GM23338 (cell line): ENCODE measurements at regions not wholly inside any gene's neighbourhood (a gene's known extent, or its start where the extent isn't known, plus 50 kb on each side); places are given as distances from the start of the nearest gene placed in this dataset.

ENCODE experiments used
- ATAC-seq: fragments of 200-7000 bp; cut with Tn5 transposase; 3 replicates; pipeline ENCODE4 v1.9.1; 2020
- DNase-seq: peaks from one replicate; pipeline ENCODE4 v3.0.0-alpha.2; 2015; ENCODE audit warnings: low spot score
- H2AFZ ChIP-seq: fragments of 200-600 bp; sonication (generic); 2 replicates; pipeline ENCODE4 v1.8.0; 2016; ENCODE audit warnings: antibody characterized with exemption, mild to moderate bottlenecking, moderate library complexity
- H3F3A ChIP-seq: fragments of 200-600 bp; sonication (generic); replicated peaks from 2 replicates; pipeline ENCODE4 v1.8.0; 2017; ENCODE audit warnings: antibody characterized with exemption, mixed run types, low read depth
- H3K27ac ChIP-seq: fragments of 200-600 bp; sonication (generic); 2 replicates; pipeline ENCODE4 v1.6.1; 2016; ENCODE audit warnings: low read depth
- H3K27me3 ChIP-seq: fragments of 200-600 bp; sonication (generic); 2 replicates; pipeline ENCODE4 v1.8.0; 2016; ENCODE audit warnings: mild to moderate bottlenecking, mixed run types, moderate library complexity; ENCODE audit not compliant: insufficient read depth
- H3K36me3 ChIP-seq: fragments of 200-600 bp; sonication (generic); 2 replicates; pipeline ENCODE4 v1.8.0; 2016; ENCODE audit warnings: mild to moderate bottlenecking; ENCODE audit not compliant: insufficient read depth
- H3K4me1 ChIP-seq: fragments of 200-600 bp; sonication (generic); 2 replicates; pipeline ENCODE4 v1.8.0; 2016; ENCODE audit warnings: mild to moderate bottlenecking, moderate library complexity; ENCODE audit not compliant: insufficient read depth
- H3K4me2 ChIP-seq: fragments of 200-600 bp; sonication (generic); 2 replicates; pipeline ENCODE4 v1.7.1; 2017; ENCODE audit warnings: mixed run types
- H3K4me3 ChIP-seq: fragments of 200-600 bp; sonication (generic); 2 replicates; pipeline ENCODE4 v1.6.1; 2016; ENCODE audit warnings: mixed run types
- H3K79me2 ChIP-seq: fragments of 200-600 bp; sonication (generic); replicated peaks from 2 replicates; pipeline ENCODE4 v1.8.0; 2017; ENCODE audit warnings: mild to moderate bottlenecking; ENCODE audit not compliant: insufficient read depth
- H3K9me2 ChIP-seq: fragments of 200-600 bp; sonication (generic); 2 replicates; pipeline ENCODE4 v1.8.0; 2017; ENCODE audit not compliant: insufficient read depth
- H4K20me1 ChIP-seq: fragments of 200-600 bp; sonication (generic); replicated peaks from 2 replicates; pipeline ENCODE4 v1.8.0; 2017; ENCODE audit warnings: mild to moderate bottlenecking; ENCODE audit not compliant: insufficient read depth
- H3K27ac Mint-ChIP-seq: 2 replicates; pipeline ENCODE4 v1.8.0; 2020; ENCODE audit warnings: inconsistent platforms, mild to moderate bottlenecking, moderate library complexity, mixed read lengths
- H3K27me3 Mint-ChIP-seq: 3 replicates; pipeline ENCODE4 v1.8.0; 2022; ENCODE audit warnings: low read depth, mild to moderate bottlenecking, moderate library complexity, mixed read lengths, inconsistent platforms; ENCODE audit not compliant: insufficient read depth, poor library complexity
- H3K36me3 Mint-ChIP-seq: 3 replicates; pipeline ENCODE4 v1.8.0; 2021; ENCODE audit warnings: low read depth, mild to moderate bottlenecking, inconsistent platforms, moderate library complexity, mixed read lengths
- H3K4me1 Mint-ChIP-seq: 3 replicates; pipeline ENCODE4 v1.8.0; 2020; ENCODE audit warnings: mild to moderate bottlenecking, inconsistent platforms, mixed read lengths
- H3K4me3 Mint-ChIP-seq: 3 replicates; pipeline ENCODE4 v1.8.0; 2021; ENCODE audit warnings: moderate library complexity, mild to moderate bottlenecking, inconsistent platforms, mixed read lengths
- H3K9me3 Mint-ChIP-seq: 3 replicates; pipeline ENCODE4 v1.8.0; 2020; ENCODE audit warnings: moderate library complexity, mild to moderate bottlenecking, inconsistent platforms, mixed read lengths
- EZH2 ChIP-seq: fragments of 200-600 bp; sonication (generic); IDR thresholded peaks from one replicate; pipeline ENCODE4 v1.8.0; 2017; ENCODE audit warnings: antibody characterized with exemption, mild to moderate bottlenecking, low read depth; ENCODE audit not compliant: unreplicated experiment
- EZH2phosphoT487 ChIP-seq: fragments of 200-600 bp; sonication (generic); IDR thresholded peaks from one replicate; pipeline ENCODE4 v1.8.1; 2018; ENCODE audit warnings: antibody characterized with exemption; ENCODE audit not compliant: unreplicated experiment
- STAT1 ChIP-seq: IDR thresholded peaks from one replicate; pipeline ENCODE4 v1.6.1; 2016; ENCODE audit warnings: antibody characterized with exemption; ENCODE audit not compliant: unreplicated experiment
- ZNF114 ChIP-seq: fragments of 250-450 bp; sonication (Bioruptor Pico); IDR thresholded peaks from 2 replicates; pipeline ENCODE4 v1.5.0; 2020; ENCODE audit warnings: mild to moderate bottlenecking, moderate library complexity
- ZNF331 ChIP-seq: fragments of 250-450 bp; sonication (Bioruptor Pico); IDR thresholded peaks from 2 replicates; pipeline ENCODE4 v1.5.0; 2020; ENCODE audit warnings: low read depth, mild to moderate bottlenecking, moderate library complexity
- ZNF462 ChIP-seq: fragments of 250-450 bp; sonication (Bioruptor Pico); IDR thresholded peaks from 2 replicates; pipeline ENCODE4 v1.5.0; 2020; ENCODE audit warnings: mild to moderate bottlenecking, moderate library complexity
- TF ChIP-seq, protein P1 (sequence below), 2 experiments: fragments of 200-600 bp in 1 of 2; sonication (generic) in 1 of 2; conservative IDR thresholded peaks; 2 replicates each; pipeline versions ENCODE4 v1.5.1 to v1.6.1; 2016 to 2017; ENCODE audit warnings: antibody characterized with exemption in 2 of 2, low read depth in 2 of 2, mild to moderate bottlenecking in 2 of 2, moderate library complexity in 1 of 2

GRCh38 chr12:42799966-42800365, 210.4 kb upstream of the PRICKLE1 start:
- Mint-ChIP-seq H3K9me3 (no peaks in the 10 kb centered on the region), H3K27ac (no peak overlapping the region), H3K36me3 (no peaks in the 10 kb centered on the region), H3K4me3 (no peak overlapping the region), H3K27me3 (peaks cover 3% of the 10 kb centered on the region), H3K4me1 (peaks cover 25% of the 10 kb centered on the region)
- H3K4me3 ChIP-seq = no peak overlapping the region
- H2AFZ ChIP-seq = no peak overlapping the region
- H4K20me1 ChIP-seq = no peaks in the 10 kb centered on the region
- no peak overlapping the region for H3K27ac ChIP-seq
- no peaks in the 10 kb centered on the region for H3K27me3 ChIP-seq
- H3K4me1 ChIP-seq = peaks cover 19% of the 10 kb centered on the region
- no peaks in the 10 kb centered on the region for H3K79me2 ChIP-seq
- H3K36me3 ChIP-seq = no peaks in the 10 kb centered on the region
- H3K4me2 ChIP-seq = no peak overlapping the region
- 0 out of 2 replicates have a peak, but pooled peaks cover 5% of the 10 kb centered on the region for H3K9me2 ChIP-seq
- DNase-seq = no peak
- TF ChIP-seq, protein P1, sequence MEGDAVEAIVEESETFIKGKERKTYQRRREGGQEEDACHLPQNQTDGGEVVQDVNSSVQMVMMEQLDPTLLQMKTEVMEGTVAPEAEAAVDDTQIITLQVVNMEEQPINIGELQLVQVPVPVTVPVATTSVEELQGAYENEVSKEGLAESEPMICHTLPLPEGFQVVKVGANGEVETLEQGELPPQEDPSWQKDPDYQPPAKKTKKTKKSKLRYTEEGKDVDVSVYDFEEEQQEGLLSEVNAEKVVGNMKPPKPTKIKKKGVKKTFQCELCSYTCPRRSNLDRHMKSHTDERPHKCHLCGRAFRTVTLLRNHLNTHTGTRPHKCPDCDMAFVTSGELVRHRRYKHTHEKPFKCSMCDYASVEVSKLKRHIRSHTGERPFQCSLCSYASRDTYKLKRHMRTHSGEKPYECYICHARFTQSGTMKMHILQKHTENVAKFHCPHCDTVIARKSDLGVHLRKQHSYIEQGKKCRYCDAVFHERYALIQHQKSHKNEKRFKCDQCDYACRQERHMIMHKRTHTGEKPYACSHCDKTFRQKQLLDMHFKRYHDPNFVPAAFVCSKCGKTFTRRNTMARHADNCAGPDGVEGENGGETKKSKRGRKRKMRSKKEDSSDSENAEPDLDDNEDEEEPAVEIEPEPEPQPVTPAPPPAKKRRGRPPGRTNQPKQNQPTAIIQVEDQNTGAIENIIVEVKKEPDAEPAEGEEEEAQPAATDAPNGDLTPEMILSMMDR (conservative IDR thresholded peaks at IDR 0.05; ENCODE audit: low read depth in 2 of 2) = no peak
- H3F3A ChIP-seq = no peaks in the 10 kb centered on the region
- no peak for ATAC-seq

- Mint-ChIP-seq H3K4me3 (no peak overlapping the region), H3K36me3 (no peaks in the 10 kb centered on the region), H3K27ac (no peak overlapping the region), H3K9me3 (no peaks in the 10 kb centered on the region), H3K27me3 (no peaks in the 10 kb centered on the region), H3K4me1 (peaks cover 20% of the 10 kb centered on the region)
- Histone ChIP-seq H3K4me3 (no peak overlapping the region), H3F3A (no peaks in the 10 kb centered on the region), H3K9me2 (0 out of 2 replicates have a peak, but pooled peaks cover 5% of the 10 kb centered on the region), H3K4me2 (no peak overlapping the region), H3K4me1 (peaks cover 19% of the 10 kb centered on the region), H3K27me3 (no peaks in the 10 kb centered on the region), H2AFZ (no peak overlapping the region), H3K27ac (no peak overlapping the region), H3K79me2 (no peaks in the 10 kb centered on the region), H3K36me3 (no peaks in the 10 kb centered on the region), H4K20me1 (no peaks in the 10 kb centered on the region)
- DNase-seq = no peak
- no peak for ATAC-seq
- TF ChIP-seq ZNF462 (CRISPR knock-in tag) = no peak
- no peak for TF ChIP-seq STAT1
- TF ChIP-seq, protein P1 (conservative IDR thresholded peaks at IDR 0.05; ENCODE audit: low read depth in 2 of 2) = no peak
- TF ChIP-seq ZNF331 (CRISPR knock-in tag) = no peak
- TF ChIP-seq EZH2 = no peak
- no peak for TF ChIP-seq EZH2phosphoT487
- TF ChIP-seq ZNF114 (CRISPR knock-in tag) = no peak
Observed at GRCh38 chr12:42798811-42799438, 209.4 kb upstream of the PRICKLE1 start.
